Thyroid gland (tissue), 4 donors: ENCODE measurements at regions not wholly inside any gene's neighbourhood (a gene's known extent, or its start where the extent isn't known, plus 50 kb on each side); places are given as distances from the start of the nearest gene placed in this dataset.

Experiments used
- CTCF ChIP-seq, 6 experiments: fragments of 200-600 bp in 3 of 6; fragments of 450-650 bp in 3 of 6; sonication (generic) in 3 of 6; IDR thresholded peaks; one replicate each; pipeline ENCODE4 v1.5.1; 2016 to 2019; ENCODE audit warnings: antibody characterized with exemption in 6 of 6, mild to moderate bottlenecking in 2 of 6, inconsistent platforms in 1 of 6, moderate library complexity in 1 of 6
- POLR2A ChIP-seq, 2 donors: fragments of 450-650 bp; IDR thresholded peaks; one replicate each; pipeline ENCODE4 v1.6.1; 2017; ENCODE audit warnings: antibody characterized with exemption in 2 of 2, mild to moderate bottlenecking in 2 of 2, moderate library complexity in 1 of 2

- no peak for TF ChIP-seq POLR2A (IDR thresholded peaks at IDR 0.05)
- no peak for TF ChIP-seq CTCF (IDR thresholded peaks at IDR 0.05)
Measured at GRCh38 chr2:77922567-77922966, 400.4 kb upstream of the LRRTM4 start.
